NOMO-1 treated with DMSO at 0.1 percent for 48 hours (cell line): ENCODE measurements at regions not wholly inside any gene's neighbourhood (a gene's known extent, or its start where the extent isn't known, plus 50 kb on each side); places are given as distances from the start of the nearest gene placed in this dataset.
"Not testable (repeated sequence)": the region's sequence is repeated elsewhere in the genome, so short reads cannot be mapped to it uniquely, and the experiment has no call there.

ENCODE experiments used
- DNase-seq: peaks from one replicate; lab custom pipeline; 2025; ENCODE audit not compliant: unreplicated experiment; lab: John Stamatoyannopoulos, UW

DNA sequence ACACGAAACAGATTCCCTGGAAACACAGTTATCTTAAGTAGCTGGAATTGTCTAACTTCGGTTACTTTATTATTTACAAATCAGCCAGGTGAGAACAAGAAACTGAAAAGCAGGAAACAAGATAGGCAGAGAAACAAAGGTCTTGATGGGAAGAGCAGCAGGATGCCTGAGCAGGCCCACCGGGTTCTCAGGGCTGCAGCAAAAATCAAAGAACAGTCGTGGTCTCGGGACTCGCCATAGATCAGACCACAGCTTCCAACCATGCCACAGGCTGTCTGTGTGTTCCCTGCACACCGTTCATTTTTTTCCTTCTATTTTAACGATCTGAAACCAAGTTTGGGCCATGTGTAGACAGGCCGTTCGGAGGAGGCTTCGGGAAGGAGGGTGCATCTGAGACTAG lies 62.7 kb upstream of the SOX11 start:
- not testable (repeated sequence) for DNase-seq

GRCh38 chr2:5637051-5637450 lies 55.1 kb upstream of the SOX11 start:
- DNase-seq: not testable (repeated sequence)
